C4-2B (cell line): ENCODE measurements at regions not wholly inside any gene's neighbourhood (a gene's known extent, or its start where the extent isn't known, plus 50 kb on each side); places are given as distances from the start of the nearest gene placed in this dataset.

ENCODE experiments used
- CTCF ChIP-seq: fragments of 450-650 bp; conservative IDR thresholded peaks from 2 replicates; pipeline ENCODE4 v1.5.1; 2017; ENCODE audit warnings: mild to moderate bottlenecking
- ZFX ChIP-seq: fragments of 450-650 bp; IDR thresholded peaks from 2 replicates; pipeline ENCODE4 v1.6.1; 2017

- TF ChIP-seq CTCF: no peak
- no peak for TF ChIP-seq ZFX
Observed at GRCh38 chr1:112317611-112318062, 78.4 kb upstream of the CTTNBP2NL start.
